Hematopoietic multipotent progenitor cell treated with erythropoietin and hydrocortisone succinate and interleukin-3 and kit ligand, for 8 days (in vitro differentiated cells): ENCODE measurements at regions not wholly inside any gene's neighbourhood (a gene's known extent, or its start where the extent isn't known, plus 50 kb on each side); places are given as distances from the start of the nearest gene placed in this dataset.
A peak's percentile ranks its signal among the peaks of the same experiment; 100 is the strongest.

ENCODE experiments used
- DNase-seq: peaks from one replicate; pipeline ENCODE4 v3.0.0-alpha.2; 2015

DNA sequence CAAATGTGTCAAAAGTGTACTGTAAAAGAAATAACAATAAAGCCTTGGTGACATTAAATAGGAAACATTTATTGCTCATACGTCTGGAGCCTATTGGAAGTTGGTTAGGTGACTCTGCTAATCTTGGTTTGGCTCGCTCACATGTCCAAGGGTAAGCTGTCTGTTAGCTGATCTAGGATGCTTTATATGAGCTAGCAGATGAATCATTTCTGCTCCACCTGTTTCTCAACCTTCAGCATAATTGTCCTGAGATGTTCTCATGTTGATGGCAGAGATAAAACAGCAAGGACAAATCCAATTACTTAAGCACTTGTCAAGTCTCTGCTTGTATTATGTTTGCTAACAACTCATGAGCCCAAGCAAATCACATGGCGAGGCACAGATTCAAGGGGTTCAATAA is 56.0 kb upstream of the CD53 start:
- no peak for DNase-seq

DNA sequence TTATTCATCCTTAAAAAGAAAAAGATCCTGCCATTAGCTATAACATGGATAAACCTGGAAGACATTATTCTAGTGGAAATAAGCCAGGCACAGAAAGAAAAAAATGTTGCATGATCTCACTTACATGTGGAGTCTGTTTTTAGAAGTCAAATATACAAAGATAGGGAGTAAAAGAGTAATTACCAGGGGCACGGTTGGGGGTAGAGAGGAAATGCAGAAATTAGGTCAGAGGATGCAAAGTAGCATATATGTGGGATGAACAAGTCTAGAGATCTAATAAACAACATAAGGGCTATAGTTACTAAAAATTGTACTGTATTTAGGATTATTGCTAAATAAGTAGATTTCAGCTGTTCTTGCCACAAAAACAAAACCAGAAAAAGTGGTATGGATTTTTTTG is 61.4 kb upstream of the CD53 start:
- no peak for DNase-seq

DNA sequence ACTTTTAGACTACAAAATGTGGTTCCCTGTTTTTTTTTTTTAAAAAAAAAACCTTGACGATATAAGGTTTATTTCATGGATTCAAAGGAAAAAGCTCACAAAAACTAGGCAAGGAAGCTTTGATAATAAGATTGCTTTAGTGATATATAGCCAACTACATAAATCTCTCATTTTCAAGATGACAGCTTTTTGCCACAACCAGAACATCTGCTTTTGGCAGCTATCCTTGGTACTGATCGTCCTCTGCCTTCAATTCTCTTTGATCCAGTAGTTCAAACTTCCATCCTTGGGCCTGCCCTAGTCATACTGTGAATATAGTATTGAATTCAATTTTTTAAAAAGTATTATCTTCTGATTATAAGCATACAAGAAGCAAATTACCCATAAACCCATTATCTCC is 72.9 kb upstream of the CD53 start:
- no peak for DNase-seq

DNA sequence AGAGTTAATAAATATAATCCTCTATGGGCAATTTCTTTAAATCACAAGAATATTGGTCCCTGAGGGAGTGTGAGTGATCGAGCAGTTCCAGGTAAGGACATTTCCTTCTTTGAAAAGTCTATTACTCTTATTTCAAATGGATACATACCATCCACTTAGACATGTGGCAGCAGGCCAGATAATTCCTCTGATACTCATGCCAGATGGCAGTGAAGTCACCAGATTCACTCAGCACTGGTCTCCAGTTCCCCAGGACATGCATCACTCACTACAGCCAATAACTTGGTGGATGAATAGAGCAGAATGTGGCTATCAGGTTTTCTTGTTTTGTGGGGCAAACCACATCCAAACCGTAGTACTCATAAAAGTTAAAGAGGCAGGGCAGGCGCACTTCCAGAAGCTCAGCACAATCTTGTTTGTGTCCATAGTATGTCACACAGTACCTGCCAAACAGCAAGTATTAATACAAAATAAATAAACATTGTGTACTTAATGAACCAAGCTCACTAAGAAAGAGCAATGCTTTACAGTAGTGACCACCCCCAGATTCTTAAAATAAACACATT is 74.2 kb upstream of the CD53 start:
- DNase-seq: no peak

DNA sequence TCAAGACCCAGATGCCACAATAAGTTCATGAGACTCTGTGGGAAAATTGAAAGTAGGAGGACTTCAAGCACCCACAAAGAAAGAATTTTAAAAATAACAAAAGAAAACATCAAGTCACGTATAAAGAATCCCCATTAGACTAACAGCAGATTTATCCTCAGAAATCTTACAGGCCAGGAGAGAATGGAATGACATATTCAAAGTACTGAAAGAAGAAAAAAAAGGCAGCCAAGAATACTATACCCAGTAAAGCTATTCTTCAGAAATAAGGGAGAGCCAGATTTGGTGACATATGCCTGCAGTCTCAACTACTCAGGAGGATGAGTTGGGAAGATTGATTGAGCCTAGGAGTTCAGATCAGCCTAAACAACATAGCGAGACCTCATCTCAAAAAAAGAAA is 84.3 kb upstream of the CD53 start:
- no peak for DNase-seq

DNA sequence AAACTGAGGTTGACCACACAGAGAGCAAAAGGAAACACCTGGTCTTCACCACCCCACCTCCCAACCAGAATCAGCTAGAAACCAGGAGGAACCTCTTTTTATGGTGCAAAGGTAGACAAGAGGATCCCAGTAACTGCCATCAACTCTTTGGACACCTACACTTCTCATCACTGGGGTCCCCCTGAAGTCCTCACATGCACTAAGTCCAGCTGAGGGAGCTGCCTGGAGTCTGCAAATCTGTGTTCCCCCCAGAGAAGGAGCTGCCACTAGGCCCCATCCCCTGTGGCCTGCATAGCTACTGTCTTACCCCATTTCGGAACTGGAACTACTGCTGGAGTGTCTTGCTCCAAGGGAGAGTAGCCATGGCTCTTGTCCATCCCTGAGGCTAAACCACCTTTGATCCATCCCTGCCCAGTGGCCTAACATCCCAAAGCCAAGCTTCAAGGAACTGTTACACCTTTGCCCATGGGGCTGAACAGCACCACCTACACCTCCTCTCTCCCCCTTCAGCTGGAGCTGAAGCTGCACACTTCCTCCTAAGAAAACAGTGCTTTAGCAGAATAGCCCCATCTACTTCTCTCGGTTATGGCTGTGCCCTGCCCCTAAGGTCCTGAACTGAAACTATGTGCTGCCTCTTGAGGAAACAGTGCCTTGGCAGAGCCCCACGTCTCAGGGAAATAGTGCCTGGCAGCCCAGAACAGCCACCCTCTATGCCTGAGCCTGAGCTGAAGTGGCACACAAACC is 85.4 kb upstream of the CD53 start:
- no peak for DNase-seq

DNA sequence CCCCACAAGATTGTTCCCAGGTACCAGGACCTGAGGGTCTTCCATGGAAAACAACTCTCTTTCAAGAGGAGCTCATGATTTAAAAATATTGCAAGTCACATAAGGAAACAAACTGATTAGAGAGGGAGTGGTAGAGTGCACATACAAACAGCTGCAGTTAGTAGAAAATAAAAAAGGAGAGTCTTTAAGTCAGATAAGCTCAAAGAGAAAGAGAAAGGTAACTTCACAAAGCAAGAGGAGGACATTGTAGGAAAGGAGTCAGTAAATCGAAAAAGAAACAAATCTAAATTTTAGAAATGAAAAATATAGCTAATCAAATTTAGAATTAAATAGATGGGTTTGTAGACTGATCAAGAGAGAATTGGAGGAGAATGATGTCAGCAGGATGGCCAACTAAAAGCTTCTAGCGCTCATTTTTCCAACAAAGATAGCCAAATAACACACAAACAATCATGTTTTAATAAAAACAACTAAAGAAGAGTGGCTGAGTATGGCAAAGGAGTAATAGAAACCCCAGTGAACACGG is 86.1 kb upstream of the CD53 start:
- DNase-seq: no peak

DNA sequence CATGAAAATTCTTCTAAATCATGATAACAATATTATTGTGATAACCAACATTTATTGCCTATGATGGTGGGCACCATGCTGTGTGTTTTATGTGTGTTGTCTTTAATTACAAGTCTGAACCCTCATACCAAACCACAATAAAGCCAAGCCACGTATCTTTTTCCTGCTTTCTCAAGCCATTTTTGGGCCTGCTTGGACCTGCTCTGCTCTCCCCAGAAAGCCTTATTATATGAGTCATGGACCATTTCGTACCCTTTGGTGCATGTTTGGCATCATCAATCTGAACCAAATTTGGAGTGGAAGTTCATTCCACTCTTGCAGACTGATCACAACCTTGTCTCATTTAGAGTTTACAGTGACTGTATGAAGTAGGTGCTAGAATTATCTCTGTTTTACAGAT is 87.3 kb upstream of the CD53 start:
- no peak for DNase-seq

DNA sequence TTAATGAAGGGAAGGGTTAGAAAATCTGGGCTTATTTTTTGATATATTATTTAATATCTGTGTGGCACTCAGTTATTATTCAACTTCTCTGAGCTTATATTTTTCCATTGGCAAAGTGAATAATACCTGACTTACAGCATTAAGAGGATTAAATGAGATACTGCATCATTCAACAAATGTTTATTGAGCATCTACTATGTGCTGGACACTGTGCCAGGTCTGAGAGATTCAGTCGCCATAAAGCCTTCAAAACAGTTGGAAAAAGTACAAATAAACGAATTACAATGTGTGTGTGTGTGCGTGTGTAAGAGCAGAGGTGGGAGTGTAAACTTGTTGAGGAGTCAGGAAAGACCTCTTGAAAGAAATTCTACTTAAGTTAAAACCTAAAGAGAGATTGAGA is 87.9 kb upstream of the CD53 start:
- DNase-seq: no peak

DNA sequence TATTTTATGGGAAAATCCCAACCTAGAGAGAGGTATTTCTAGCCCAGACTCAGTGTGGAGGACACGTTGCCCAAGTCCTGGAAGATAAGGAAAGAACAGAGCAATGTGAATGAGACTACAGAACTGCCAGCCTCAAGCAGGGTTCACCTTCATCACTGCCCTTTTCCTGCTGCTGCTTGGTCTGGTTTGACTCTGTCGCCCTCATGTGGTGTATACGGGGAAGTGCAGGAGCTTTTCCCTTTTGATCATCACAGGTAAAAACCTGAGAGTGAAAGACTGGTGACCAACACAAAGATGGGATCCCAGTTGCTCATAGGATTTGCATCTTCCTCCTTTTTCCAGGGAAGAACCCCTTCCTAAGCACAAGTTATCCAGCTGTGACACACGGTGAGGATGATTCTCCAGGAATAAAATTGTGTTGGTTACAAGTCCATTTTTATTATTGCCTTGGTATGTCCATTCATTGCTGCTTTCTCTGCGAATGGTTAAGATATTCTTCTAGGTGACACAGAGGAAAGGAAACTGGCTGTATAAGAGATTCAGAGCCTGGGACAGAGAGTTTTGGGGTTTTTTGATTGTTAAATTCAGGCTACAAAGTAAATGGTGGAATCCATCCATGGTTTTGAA is 89.5 kb upstream of the CD53 start:
- DNase-seq: peak; percentile 66

DNA sequence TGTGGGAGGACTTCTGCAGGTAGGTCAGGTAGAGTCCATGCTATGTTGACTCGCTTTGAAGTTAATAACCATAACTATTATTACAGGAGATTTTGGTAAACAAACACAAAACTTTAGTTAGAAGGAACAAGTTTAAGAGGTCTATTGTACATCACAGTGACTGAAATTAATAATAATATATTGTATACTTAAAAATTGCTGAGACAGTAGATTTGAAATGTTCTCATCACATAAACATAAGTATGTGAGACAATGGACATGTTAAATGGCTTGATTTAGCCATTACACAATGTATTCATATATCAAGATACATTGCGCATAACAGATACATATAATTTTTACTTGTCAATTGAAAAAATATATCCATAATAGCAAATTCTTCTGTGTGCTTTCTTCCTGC is 91.4 kb upstream of the CD53 start:
- DNase-seq: no peak

DNA sequence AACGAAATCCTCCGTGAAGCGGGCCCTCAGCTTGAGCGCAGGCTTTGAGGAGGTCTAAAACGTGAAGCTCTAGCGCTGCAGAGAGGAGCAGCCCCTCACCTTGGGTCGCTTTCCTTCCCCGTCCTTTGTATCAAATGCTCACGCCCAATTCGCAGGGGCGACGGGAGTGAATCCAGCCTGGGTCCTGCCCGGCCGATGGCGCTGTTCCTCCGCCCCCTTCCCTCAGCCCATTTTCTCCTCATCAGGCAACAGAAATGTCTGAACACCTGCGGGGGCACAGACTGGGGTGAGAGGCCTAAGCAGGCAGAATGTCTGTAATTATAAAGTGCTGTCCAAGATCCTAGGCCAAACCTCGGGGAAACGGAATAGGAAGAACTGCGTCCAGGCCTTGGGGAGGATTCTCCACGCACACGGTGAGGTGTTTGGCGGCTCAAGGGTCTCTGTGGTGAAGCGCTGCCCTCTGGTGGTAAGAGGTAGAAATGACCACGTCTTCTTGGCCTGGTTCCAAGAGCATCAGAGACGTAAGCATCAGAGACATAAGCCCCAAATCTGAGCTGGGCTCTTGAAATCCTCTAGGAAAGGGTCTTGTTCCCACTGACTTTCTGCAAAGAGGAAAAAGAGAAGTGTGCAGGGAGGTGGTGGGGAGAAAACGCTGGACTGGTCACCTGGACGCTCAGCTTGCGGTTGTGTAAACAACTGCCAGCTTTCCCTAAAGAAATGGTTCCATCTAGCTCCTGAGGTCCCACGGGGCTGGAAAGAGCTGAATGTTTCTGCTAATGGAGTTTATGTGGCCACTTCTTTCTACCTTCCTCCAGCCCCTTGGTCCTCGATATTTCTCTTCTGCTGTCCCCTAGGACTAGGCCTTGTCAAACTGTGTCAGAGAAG is 92.1 kb upstream of the CD53 start:
- peak; percentile 77 for DNase-seq

DNA sequence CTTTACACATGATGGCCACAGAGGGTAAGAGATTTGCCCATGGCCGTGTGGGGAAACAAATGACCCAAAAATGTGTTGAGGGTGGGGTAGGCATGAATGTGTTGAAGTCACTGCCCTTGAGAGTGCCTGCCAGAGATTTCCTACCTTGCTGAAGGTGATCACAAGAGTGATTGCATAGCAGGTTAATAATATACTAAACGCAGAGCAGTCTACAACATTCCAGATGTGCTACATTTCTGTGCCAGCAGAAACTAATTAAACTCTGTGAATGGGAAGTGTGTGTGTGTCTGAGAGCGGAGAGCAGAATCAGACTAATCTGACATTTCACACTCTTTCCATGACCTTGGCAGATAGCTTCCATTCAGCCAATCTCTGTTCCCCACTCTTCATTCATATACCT is 93.3 kb upstream of the CD53 start:
- no peak for DNase-seq

DNA sequence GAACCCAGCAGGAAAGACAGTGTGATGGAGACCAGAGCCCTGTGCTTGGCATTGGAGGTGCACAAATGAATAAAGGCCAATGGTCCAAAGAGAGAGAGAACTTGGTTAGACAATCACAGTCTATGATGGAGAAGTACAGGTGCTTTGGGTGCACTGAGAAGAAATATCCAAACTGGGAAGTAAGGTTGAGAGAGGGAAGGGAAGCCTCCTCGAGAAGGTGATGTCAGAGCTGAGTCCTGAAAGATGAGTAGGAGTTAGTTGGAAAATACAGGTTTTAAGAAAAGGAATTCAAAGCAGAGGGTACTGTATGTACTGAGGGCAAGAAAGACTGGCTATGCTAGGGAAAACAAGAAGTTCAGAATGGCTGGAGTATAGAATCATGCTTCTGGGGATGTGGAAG is 94.1 kb upstream of the CD53 start:
- DNase-seq: no peak

DNA sequence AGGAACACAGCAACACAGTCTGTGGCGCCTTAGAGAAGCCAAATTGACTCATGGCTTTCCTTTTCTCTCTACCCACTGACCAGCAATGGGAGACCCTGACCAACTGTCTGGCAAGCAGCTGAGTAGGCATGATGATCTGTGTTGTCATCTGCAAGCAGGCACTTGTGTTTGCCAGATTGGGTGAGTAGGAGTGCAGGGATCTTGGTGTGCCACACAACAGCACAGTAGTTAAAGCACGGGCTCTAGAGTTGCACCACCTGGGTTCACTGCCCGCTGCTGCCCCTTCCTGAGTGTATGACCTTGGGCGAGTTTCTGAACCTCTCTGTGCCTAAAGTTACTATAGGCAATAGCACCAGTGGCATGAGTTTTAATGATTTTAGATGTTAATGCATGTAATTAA is 95.7 kb upstream of the CD53 start:
- no peak for DNase-seq

DNA sequence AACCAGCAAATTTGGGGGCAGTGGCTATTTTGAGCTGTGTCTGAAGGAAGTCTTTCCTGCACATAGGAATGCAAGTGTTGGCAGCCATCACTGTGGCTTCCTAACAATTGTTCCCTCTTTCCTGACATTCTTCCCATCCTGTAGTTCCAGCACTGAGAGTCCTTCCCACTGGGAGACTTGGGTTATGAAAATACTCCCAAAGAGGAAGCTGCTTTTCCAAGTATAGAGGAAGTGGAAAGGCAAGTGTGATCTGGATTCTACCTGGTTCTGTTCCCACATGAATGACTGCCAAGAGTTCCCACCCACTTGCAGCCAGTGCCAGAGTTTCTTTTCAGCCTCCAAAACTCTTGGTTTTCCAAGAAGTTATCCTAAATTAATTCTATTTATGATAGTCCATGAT is 98.5 kb upstream of the CD53 start:
- no peak for DNase-seq

DNA sequence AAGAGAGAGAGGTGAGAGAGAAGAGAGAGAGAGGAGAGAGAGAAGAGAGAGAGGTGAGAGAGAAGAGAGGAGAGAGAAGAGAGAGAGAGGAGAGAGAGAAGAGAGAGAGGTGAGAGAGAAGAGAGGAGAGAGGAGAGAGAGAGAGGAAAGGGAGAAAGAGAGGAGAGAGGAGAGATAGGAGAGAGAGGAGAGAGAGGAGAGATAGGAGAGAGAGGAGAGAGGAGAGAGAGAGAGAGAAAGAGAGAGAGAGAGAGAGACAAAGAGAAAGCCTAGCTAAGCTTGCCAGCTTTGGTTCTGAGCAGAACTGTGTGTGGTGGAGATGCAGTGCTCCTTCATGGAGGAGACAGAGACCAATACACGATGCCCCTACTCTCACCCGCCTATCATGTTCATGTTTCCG is 99.1 kb upstream of the KCNA3 start:
- DNase-seq: no peak

DNA sequence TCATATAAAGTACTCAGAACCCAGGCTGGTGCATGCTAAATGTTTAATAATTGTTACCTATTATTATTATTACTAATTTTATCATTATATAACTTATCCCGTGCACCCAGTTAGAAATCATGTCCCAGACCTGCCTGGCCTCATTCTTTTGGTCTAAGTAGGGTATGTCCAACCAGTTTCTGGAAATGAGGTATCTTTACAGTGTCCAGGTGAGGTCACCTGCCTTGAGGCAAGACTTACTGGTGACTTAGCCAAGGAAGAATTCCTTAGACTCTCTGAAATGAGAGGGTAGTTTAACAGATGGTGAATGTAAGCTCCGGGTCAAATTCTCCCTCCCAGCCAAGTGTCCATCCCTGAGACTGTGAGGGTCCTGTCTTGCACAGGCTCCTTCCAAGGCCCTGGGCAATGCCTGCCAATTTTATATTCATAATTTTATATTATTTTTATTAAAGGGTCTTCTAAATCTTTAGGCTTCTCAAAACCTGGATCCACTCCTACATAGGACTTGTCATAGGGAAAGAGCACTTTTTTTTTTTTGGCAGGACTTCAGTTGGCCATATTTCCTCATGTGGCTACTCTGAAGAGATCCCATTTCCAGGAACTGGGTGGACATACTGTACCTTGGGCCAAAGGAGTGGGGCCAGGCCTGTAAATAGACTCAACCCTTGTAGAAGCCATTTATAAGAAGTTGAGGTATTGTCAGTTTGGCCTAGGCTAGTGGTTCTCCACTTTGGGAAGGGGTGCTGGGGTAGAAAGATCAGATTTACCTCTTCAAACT is 96.7 kb upstream of the KCNA3 start:
- DNase-seq: no peak

DNA sequence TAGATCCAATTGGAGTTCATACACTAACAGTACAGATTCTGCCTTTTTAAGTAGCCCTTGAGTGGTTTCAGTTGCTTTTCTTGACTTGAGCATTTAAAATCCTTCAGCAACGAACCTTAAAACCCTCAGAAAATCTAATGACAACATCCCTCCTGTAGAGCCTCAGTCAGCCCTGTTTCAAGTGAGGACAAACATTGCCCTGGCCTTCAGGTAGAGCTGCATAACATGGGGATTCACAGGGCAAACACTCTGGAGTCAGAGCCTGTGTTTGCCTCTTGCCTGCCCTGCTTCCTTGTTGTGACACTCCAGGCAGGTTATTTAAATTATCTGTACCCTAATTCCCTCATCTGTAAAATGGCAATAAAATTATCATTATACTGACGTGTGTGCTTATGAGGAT is 96.1 kb upstream of the KCNA3 start:
- DNase-seq: no peak

DNA sequence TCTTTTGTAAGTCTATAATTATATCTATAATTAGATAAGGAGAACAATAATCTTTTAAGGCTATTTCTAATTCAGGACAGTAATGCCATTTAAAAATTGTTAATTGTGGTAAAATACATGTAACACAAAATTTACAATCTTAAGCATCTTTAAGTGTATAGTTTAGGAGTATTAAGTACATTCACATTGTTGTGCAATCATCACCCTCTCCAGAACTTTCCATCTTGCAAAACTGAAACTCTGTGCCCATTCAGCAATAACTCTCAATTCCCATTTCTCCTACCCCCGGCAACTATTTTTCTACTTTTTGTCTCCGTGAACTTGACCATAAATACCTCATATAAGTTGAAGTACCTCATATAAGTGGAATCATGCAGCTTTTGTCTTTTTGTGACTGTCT is 93.9 kb upstream of the KCNA3 start:
- no peak for DNase-seq

DNA sequence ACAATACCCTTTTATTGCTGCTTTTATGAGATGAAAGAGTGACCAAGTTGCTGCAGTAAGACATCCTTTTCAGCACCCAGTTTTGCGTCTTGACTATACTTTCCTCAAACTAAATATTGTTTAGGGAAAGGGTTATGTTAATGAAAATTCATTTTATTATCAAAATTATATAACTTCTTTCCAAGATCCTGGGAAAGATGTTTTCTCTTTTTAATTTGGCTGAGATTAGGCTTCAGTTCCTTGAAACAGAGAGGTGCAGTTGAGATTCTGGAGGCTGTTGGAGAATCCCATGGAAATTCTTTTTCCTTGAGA is 91.6 kb upstream of the KCNA3 start:
- no peak for DNase-seq

DNA sequence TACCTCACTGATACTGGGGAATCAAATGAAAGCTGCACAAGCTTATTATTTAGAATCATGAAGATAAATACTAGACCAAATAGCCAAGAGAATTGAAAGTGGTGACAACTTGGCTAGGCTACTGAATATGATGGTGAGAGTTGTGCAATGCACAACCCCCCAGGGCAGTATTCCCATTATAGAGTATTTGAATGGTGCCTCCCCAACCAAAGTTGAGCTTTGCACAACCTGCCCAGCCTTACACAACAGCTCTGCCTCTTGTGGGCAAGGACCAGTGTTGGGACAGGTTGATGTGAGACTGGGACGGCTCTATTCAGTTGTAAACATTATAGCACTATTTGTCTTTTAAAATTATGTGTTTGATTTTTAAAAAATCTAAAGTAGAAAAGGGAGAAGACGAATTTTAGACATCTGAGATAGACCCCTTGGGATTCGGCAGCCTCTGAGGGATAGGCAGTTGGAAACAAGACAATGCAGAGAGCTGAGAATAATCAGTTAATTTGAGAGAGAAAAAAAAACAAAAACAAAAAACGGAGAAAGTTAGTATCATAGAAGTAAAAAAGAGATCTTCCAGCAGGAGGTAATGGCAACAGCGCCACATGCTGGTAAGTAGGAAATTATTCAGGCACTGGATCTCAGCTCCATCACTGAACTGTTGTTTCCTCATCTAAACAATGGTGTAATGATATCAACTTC is 91.0 kb upstream of the KCNA3 start:
- DNase-seq: peak; percentile 51
